Adrenal gland (tissue), 9 donors: ENCODE measurements at regions not wholly inside any gene's neighbourhood (a gene's known extent, or its start where the extent isn't known, plus 50 kb on each side); places are given as distances from the start of the nearest gene placed in this dataset.

Experiments used
- DNase-seq, 7 donors: peaks; one replicate each; pipeline ENCODE4 v3.0.0-alpha.2; 2019 to 2020
- H3K27ac ChIP-seq, 5 donors: fragments of 200-600 bp; sonication (generic) in 4 of 5; 1 replicate in 3 of 5; 2 replicates in 2 of 5; pipeline versions ENCODE4 v1.5.1 to v1.8.0; 2016 to 2020; ENCODE audit warnings: mild to moderate bottlenecking in 1 of 5
- H3K27me3 ChIP-seq: fragments of 200-600 bp; 2 replicates; pipeline ENCODE4 v1.8.0; 2021
- H3K36me3 ChIP-seq, 2 donors: fragments of 200-600 bp; replicated peaks in 1 of 2; 1 replicate in 1 of 2; 2 replicates in 1 of 2; pipeline versions ENCODE4 v1.5.1 to v1.8.0; 2018 to 2022
- H3K4me1 ChIP-seq, 2 donors: fragments of 200-600 bp; replicated peaks in 1 of 2; 1 replicate in 1 of 2; 2 replicates in 1 of 2; pipeline versions ENCODE4 v1.5.1 to v1.8.0; 2018 to 2021
- H3K4me3 ChIP-seq, 4 donors: fragments of 200-600 bp; sonication (generic) in 3 of 4; one replicate each; pipeline ENCODE4 v1.5.1; 2016 to 2018
- H3K9me3 ChIP-seq, 3 donors: fragments of 200-600 bp; sonication (generic) in 1 of 3; replicated peaks in 1 of 3; 1 replicate in 2 of 3; 2 replicates in 1 of 3; pipeline versions ENCODE4 v1.5.1 to v1.8.0; 2016 to 2021
- CTCF ChIP-seq, 6 experiments: fragments of 450-650 bp in 4 of 6; fragments of 200-600 bp in 2 of 6; sonication (generic) in 1 of 6; IDR thresholded peaks; 1 replicate in 5 of 6; 2 replicates in 1 of 6; pipeline versions ENCODE4 v1.5.1 to v1.8.0; 2016 to 2021; ENCODE audit warnings: antibody characterized with exemption in 6 of 6, mild to moderate bottlenecking in 2 of 6, moderate library complexity in 1 of 6
- POLR2A ChIP-seq, 2 donors: fragments of 450-650 bp; IDR thresholded peaks; one replicate each; pipeline ENCODE4 v1.6.1; 2017; ENCODE audit warnings: antibody characterized with exemption in 2 of 2, mild to moderate bottlenecking in 2 of 2, moderate library complexity in 1 of 2
- WGBS, 4 donors: extraction: QIAGEN DNeasy Blood & Tissue Kit in 2 of 4; methylation state at CpG; one replicate each; pipeline versions ENCODE4 v1.1.5 to v1.1.7; 2013 to 2017; 5-methylcytosine and 5-hydroxymethylcytosine counted together
- intact Hi-C, 2 donors: fragments of 100-400 bp; cut with DNase I; formaldehyde crosslinking; loops; one replicate each; pipeline versions ENCODE4 v1.14.1 to v1.15.0; 2022 to 2023
- donor health status: healthy with polysubstance abuse.
- donor health status: Bipolar disorder and iron deficiency.
- donor health status: DM: yes; HTN: yes; CAD: no.
- donor health status: DM: no; HTN: no; CAD: no.
- donor health status: DM: no; HTN: no; CAD: no.

- intact Hi-C loops, result no loop called here
These were observed 509.7 kb upstream of the PODXL start for GRCh38 chr7:132065989-132066603.

GRCh38 chr7:132065193-132065988 is 509.0 kb upstream of the PODXL start:
- DNase-seq, result peak; percentile 26 to 72 (median 60)
- Histone ChIP-seq H3K27me3 (no peaks in the 10 kb centered on the region), H3K36me3 (no peaks in the 10 kb centered on the region), H3K4me3 (no peak overlapping the region), H3K27ac (peak overlapping the region in 1 of 5 donors; percentile 34), H3K9me3 (no peaks in the 10 kb centered on the region), H3K4me1 (no peaks in the 10 kb centered on the region)
- intact Hi-C loops, result no loop called here
- TF ChIP-seq CTCF (IDR thresholded peaks at IDR 0.05), result no peak
- no peak for TF ChIP-seq POLR2A (IDR thresholded peaks at IDR 0.05)
- WGBS, 4 donors, result 40 to 55% (median 50%) methylated on average over 5 to 8 of the region's 8 CpGs

More at GRCh38 chr7:132065989-132066603, 509.7 kb upstream of the PODXL start:
- Histone ChIP-seq H3K36me3 (no peaks in the 10 kb centered on the region), H3K9me3 (no peaks in the 10 kb centered on the region), H3K27me3 (no peaks in the 10 kb centered on the region), H3K4me1 (no peaks in the 10 kb centered on the region), H3K27ac (peak overlapping the region in 1 of 5 donors; percentile 34), H3K4me3 (no peak overlapping the region)
- WGBS, 4 donors, result 72 to 80% (median 75%) methylated on average over 5 of the region's 5 CpGs
- no peak for TF ChIP-seq POLR2A (IDR thresholded peaks at IDR 0.05)
- TF ChIP-seq CTCF (IDR thresholded peaks at IDR 0.05), result no peak
- no peak for DNase-seq

GRCh38 chr7:132063800-132064199 is 507.4 kb upstream of the PODXL start:
- 77 to 82% (median 79%) methylated on average over 6 to 7 of the region's 7 CpGs for WGBS, 4 donors
- DNase-seq, result no peak
- Histone ChIP-seq H3K27me3 (no peaks in the 10 kb centered on the region), H3K27ac (no peak overlapping the region), H3K4me1 (no peaks in the 10 kb centered on the region), H3K9me3 (no peaks in the 10 kb centered on the region), H3K4me3 (no peak overlapping the region), H3K36me3 (no peaks in the 10 kb centered on the region)
- intact Hi-C loops, result no loop called here
- no peak for TF ChIP-seq POLR2A (IDR thresholded peaks at IDR 0.05)
- no peak for TF ChIP-seq CTCF (IDR thresholded peaks at IDR 0.05)

- H3K27ac ChIP-seq, result no peak overlapping the region
- DNase-seq, result no peak
- intact Hi-C loops, result no loop called here
- no peaks in the 10 kb centered on the region for H3K4me1 ChIP-seq
- TF ChIP-seq POLR2A (IDR thresholded peaks at IDR 0.05) (no peak), CTCF (IDR thresholded peaks at IDR 0.05) (no peak)
- H3K36me3 ChIP-seq, result no peaks in the 10 kb centered on the region
- no peaks in the 10 kb centered on the region for H3K9me3 ChIP-seq
- WGBS, 4 donors, result 72 to 94% (median 84%) methylated on average over 2 of the region's 2 CpGs
- H3K27me3 ChIP-seq, result no peaks in the 10 kb centered on the region
- no peak overlapping the region for H3K4me3 ChIP-seq
These were observed 505.5 kb upstream of the PODXL start for GRCh38 chr7:132061937-132062336.
